ENCODE measurements at regions not wholly inside any gene's neighbourhood (a gene's known extent, or its start where the extent isn't known, plus 50 kb on each side); places are given as distances from the start of the nearest gene placed in this dataset.

DNA sequence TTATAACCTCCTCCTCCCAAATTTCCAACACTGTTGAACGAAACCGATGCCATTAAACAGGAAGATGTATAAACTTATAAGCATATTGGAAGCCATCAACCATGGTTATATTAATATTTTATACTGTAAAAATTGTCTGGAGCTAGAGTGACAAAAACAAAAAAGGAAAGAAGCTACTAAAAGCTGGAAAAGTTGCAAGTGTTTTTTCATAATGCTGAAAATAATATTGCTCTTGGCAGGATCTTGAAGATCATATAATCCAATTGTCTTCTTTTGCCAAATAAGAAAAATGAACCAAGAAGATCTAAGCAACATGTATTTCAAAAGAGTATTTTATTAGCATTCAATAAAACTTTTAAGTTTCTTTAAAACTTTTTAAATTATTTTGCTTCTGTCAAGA lies 268.9 kb upstream of the HSF2 start:
- TF ChIP-seq, protein P1, sequence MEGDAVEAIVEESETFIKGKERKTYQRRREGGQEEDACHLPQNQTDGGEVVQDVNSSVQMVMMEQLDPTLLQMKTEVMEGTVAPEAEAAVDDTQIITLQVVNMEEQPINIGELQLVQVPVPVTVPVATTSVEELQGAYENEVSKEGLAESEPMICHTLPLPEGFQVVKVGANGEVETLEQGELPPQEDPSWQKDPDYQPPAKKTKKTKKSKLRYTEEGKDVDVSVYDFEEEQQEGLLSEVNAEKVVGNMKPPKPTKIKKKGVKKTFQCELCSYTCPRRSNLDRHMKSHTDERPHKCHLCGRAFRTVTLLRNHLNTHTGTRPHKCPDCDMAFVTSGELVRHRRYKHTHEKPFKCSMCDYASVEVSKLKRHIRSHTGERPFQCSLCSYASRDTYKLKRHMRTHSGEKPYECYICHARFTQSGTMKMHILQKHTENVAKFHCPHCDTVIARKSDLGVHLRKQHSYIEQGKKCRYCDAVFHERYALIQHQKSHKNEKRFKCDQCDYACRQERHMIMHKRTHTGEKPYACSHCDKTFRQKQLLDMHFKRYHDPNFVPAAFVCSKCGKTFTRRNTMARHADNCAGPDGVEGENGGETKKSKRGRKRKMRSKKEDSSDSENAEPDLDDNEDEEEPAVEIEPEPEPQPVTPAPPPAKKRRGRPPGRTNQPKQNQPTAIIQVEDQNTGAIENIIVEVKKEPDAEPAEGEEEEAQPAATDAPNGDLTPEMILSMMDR (IDR thresholded peaks at IDR 0.05): no peak
- TF ChIP-seq POLR2AphosphoS5 (IDR thresholded peaks at IDR 0.05) (no peak), POLR2A (IDR thresholded peaks at IDR 0.05) (no peak), EP300 (IDR thresholded peaks at IDR 0.05) (no peak)

Measured in suprapubic skin (tissue), 4 donors.